Body of pancreas (tissue), 4 donors: ENCODE measurements at regions not wholly inside any gene's neighbourhood (a gene's known extent, or its start where the extent isn't known, plus 50 kb on each side); places are given as distances from the start of the nearest gene placed in this dataset.

Experiments used
- ATAC-seq: fragments of 150-250 bp; one replicate; pipeline ENCODE4 v1.9.1; 2016
- DNase-seq, 4 donors: peaks; one replicate each; pipeline ENCODE4 v3.0.0-alpha.2; 2019
- H3K27ac ChIP-seq, 4 donors: fragments of 200-600 bp; sonication (generic); 1 replicate in 3 of 4; 2 replicates in 1 of 4; pipeline versions ENCODE4 v1.5.1 to v1.6.1; 2016 to 2019; ENCODE audit warnings: mild to moderate bottlenecking in 1 of 4, mixed read lengths in 1 of 4, moderate library complexity in 1 of 4
- H3K27me3 ChIP-seq, 2 donors: fragments of 200-600 bp; sonication (generic); one replicate each; pipeline ENCODE4 v1.6.0; 2016; ENCODE audit warnings: mild to moderate bottlenecking in 1 of 2
- H3K36me3 ChIP-seq, 2 donors: fragments of 200-600 bp; sonication (generic); replicated peaks in 1 of 2; 2 replicates each; pipeline ENCODE4 v1.5.1; 2016; ENCODE audit warnings: low read depth in 2 of 2; ENCODE audit not compliant: insufficient read depth in 1 of 2
- H3K4me1 ChIP-seq: fragments of 200-600 bp; sonication (generic); one replicate; pipeline ENCODE4 v1.6.0; 2016
- H3K4me3 ChIP-seq, 2 donors: fragments of 200-600 bp; sonication (generic); 1 replicate in 1 of 2; 2 replicates in 1 of 2; pipeline ENCODE4 v1.5.1; 2016 to 2019
- H3K9me3 ChIP-seq, 3 donors: fragments of 200-600 bp; sonication (generic); 1 replicate in 2 of 3; 2 replicates in 1 of 3; pipeline ENCODE4 v1.5.1; 2016
- CTCF ChIP-seq, 7 experiments: fragments of 450-650 bp in 4 of 7; fragments of 200-600 bp in 3 of 7; sonication (generic) in 3 of 7; IDR thresholded peaks; one replicate each; pipeline ENCODE4 v1.5.1; 2016 to 2019; ENCODE audit warnings: antibody characterized with exemption in 7 of 7
- POLR2A ChIP-seq, 3 donors: fragments of 450-650 bp; IDR thresholded peaks; one replicate each; pipeline ENCODE4 v1.6.1; 2016; ENCODE audit warnings: antibody characterized with exemption in 3 of 3, mild to moderate bottlenecking in 2 of 3
- WGBS, 2 donors: methylation state at CpG; one replicate each; pipeline ENCODE4 v1.1.5; 2017; 5-methylcytosine and 5-hydroxymethylcytosine counted together
- intact Hi-C: fragments of 100-400 bp; cut with DNase I; formaldehyde crosslinking; loops from one replicate; pipeline ENCODE4 v1.15.1; 2023

- WGBS, 2 donors: 100% methylated on average over 1 of the region's 1 CpG
- Histone ChIP-seq H3K27me3 (no peaks in the 10 kb centered on the region), H3K36me3 (no peaks in the 10 kb centered on the region), H3K27ac (no peak overlapping the region), H3K4me3 (no peak overlapping the region), H3K4me1 (peaks cover 21% of the 10 kb centered on the region), H3K9me3 (no peaks in the 10 kb centered on the region)
- intact Hi-C loops: no loop called here
- no peak for DNase-seq
- ATAC-seq: no peak
- TF ChIP-seq CTCF (IDR thresholded peaks at IDR 0.05) (no peak), POLR2A (IDR thresholded peaks at IDR 0.05) (no peak)
These were observed 76.1 kb upstream of the IRF2BP2 start for GRCh38 chr1:234686035-234686434.

GRCh38 chr1:234684856-234685255 lies 74.9 kb upstream of the IRF2BP2 start:
- TF ChIP-seq POLR2A (IDR thresholded peaks at IDR 0.05) (no peak), CTCF (IDR thresholded peaks at IDR 0.05) (no peak)
- Histone ChIP-seq H3K4me1 (peaks cover 21% of the 10 kb centered on the region), H3K36me3 (no peaks in the 10 kb centered on the region), H3K27me3 (no peaks in the 10 kb centered on the region), H3K9me3 (no peaks in the 10 kb centered on the region), H3K27ac (peak overlapping the region in 3 of 4 donors; percentile 75 to 89 (median 81)), H3K4me3 (no peak overlapping the region)
- ATAC-seq (no peak), DNase-seq (no peak)
- intact Hi-C loops: loop anchor here (5.0 kb wide), 1 partner anchor 32 kb away; no protein-coding TSS in a partner anchor
- WGBS, 2 donors: 75 to 84% methylated on average over 2 of the region's 2 CpGs

- DNase-seq (peak; percentile 85 to 95 (median 90)), ATAC-seq (peak; percentile 100)
- peaks cover 21% of the 10 kb centered on the region for H3K4me1 ChIP-seq
- H3K27me3 ChIP-seq: no peaks in the 10 kb centered on the region
- TF ChIP-seq CTCF (IDR thresholded peaks at IDR 0.05): peak in 1 of 7 experiments; percentile 0
- TF ChIP-seq POLR2A (IDR thresholded peaks at IDR 0.05): no peak
- 47 to 54% methylated on average over 10 of the region's 10 CpGs for WGBS, 2 donors
- H3K9me3 ChIP-seq: no peaks in the 10 kb centered on the region
- H3K27ac ChIP-seq: peak overlapping the region; percentile 75 to 89 (median 78)
- no peaks in the 10 kb centered on the region for H3K36me3 ChIP-seq
- no peak overlapping the region for H3K4me3 ChIP-seq
- intact Hi-C loops: loop anchor here (5.0 kb wide), 1 partner anchor 33 kb away; no protein-coding TSS in a partner anchor
These were observed 74.1 kb upstream of the IRF2BP2 start for GRCh38 chr1:234683861-234684632.

GRCh38 chr1:234683127-234683860 lies 73.3 kb upstream of the IRF2BP2 start:
- TF ChIP-seq POLR2A (IDR thresholded peaks at IDR 0.05): no peak
- no peak for TF ChIP-seq CTCF (IDR thresholded peaks at IDR 0.05)
- peaks cover 21% of the 10 kb centered on the region for H3K4me1 ChIP-seq
- no peaks in the 10 kb centered on the region for H3K9me3 ChIP-seq
- no peak for ATAC-seq
- 96 to 98% methylated on average over 2 of the region's 2 CpGs for WGBS, 2 donors
- no peaks in the 10 kb centered on the region for H3K27me3 ChIP-seq
- no peak overlapping the region for H3K4me3 ChIP-seq
- DNase-seq: no peak
- H3K27ac ChIP-seq: peak overlapping the region; percentile 75 to 89 (median 78)
- H3K36me3 ChIP-seq: no peaks in the 10 kb centered on the region
- intact Hi-C loops: loop anchor here (5.0 kb wide), 1 partner anchor 34 kb away; no protein-coding TSS in a partner anchor
